Psoas muscle (tissue), 7 donors: ENCODE measurements at regions not wholly inside any gene's neighbourhood (a gene's known extent, or its start where the extent isn't known, plus 50 kb on each side); places are given as distances from the start of the nearest gene placed in this dataset.

ENCODE experiments used
- ATAC-seq, 4 donors: fragments of 200-7000 bp; cut with Tn5 transposase; one replicate each; pipeline ENCODE4 v1.9.1; 2020; ENCODE audit warnings: moderate library complexity in 3 of 4, mild to moderate bottlenecking in 2 of 4
- DNase-seq, 2 donors: peaks; one replicate each; pipeline ENCODE4 v3.0.0-alpha.2; 2020
- H3K27ac ChIP-seq: fragments of 200-600 bp; one replicate; pipeline ENCODE4 v1.8.0; 2022
- H3K27me3 ChIP-seq, 3 donors: fragments of 200-600 bp in 1 of 3; one replicate each; pipeline versions ENCODE4 v1.6.1 to v1.8.0; 2013 to 2022; ENCODE audit warnings: low read length in 2 of 3, mild to moderate bottlenecking in 2 of 3, moderate library complexity in 1 of 3; ENCODE audit not compliant: insufficient read depth in 3 of 3
- H3K36me3 ChIP-seq, 2 donors: fragments of 200-600 bp in 1 of 2; one replicate each; pipeline versions ENCODE4 v1.6.1 to v1.8.0; 2013 to 2022; ENCODE audit warnings: low read depth in 1 of 2, mild to moderate bottlenecking in 1 of 2, moderate library complexity in 1 of 2; ENCODE audit not compliant: insufficient read depth in 1 of 2
- H3K4me1 ChIP-seq: fragments of 200-600 bp; one replicate; pipeline ENCODE4 v1.8.0; 2022
- H3K4me3 ChIP-seq: fragments of 200-600 bp; one replicate; pipeline ENCODE4 v1.8.0; 2022; ENCODE audit warnings: mild to moderate bottlenecking
- H3K9me3 ChIP-seq: fragments of 200-600 bp; one replicate; pipeline ENCODE4 v1.8.0; 2022
- WGBS, 3 donors: extraction: QIAGEN DNeasy Blood & Tissue Kit; methylation state at CpG; one replicate each; pipeline versions ENCODE4 v1.1.6 to v1.1.7; 2013; 5-methylcytosine and 5-hydroxymethylcytosine counted together
- intact Hi-C, 2 donors: fragments of 100-400 bp; cut with DNase I; formaldehyde crosslinking; loops; one replicate each; pipeline versions ENCODE4 v1.11.0 to v1.14.2; 2022
- TF ChIP-seq, protein P1 (sequence below): fragments of 200-600 bp; IDR thresholded peaks from one replicate; pipeline ENCODE4 v1.8.0; 2022; ENCODE audit warnings: antibody characterized with exemption
- donor health status: healthy with polysubstance abuse.
- donor health status: DM: no; HTN: no; CAD: no; lungs with moderate emphysema.
- donor health status: Bipolar disorder and iron deficiency.
- donor health status: healthy.
- donor health status: DM: yes; HTN: yes; CAD: no.
- donor health status: DM: no; HTN: no; CAD: no.
- donor health status: DM: yes; HTN: yes; CAD: no.

DNA sequence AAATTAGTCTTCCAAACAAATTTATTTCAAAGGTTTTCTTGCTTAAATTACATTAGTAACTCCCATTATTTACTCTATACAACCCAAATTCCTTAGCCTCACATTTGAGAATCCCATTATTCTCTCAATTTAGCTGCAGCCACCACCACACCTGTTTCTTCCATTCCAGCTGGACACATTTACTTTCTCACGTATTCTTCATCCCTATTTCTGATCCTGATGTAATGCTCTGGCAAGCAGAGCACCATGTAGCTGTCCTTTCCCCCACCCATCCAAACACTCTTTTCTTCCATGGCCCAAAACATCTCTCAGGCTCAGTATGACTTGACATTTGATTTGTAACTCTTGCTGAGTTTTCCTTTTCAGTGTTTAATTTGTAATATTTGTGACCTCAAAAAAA is 240.2 kb upstream of the CLEC14A start:
- ATAC-seq (peak in 3 of 4 donors; percentile 54 to 75 (median 55)), DNase-seq (no peak)
- Histone ChIP-seq H3K9me3 (no peaks in the 10 kb centered on the region), H3K4me1 (peaks cover 4% of the 10 kb centered on the region), H3K27me3 (no peaks in the 10 kb centered on the region), H3K27ac (peak overlapping the region; percentile 72), H3K36me3 (no peaks in the 10 kb centered on the region), H3K4me3 (no peak overlapping the region)
- intact Hi-C loops, result no loop called here
- TF ChIP-seq, protein P1, sequence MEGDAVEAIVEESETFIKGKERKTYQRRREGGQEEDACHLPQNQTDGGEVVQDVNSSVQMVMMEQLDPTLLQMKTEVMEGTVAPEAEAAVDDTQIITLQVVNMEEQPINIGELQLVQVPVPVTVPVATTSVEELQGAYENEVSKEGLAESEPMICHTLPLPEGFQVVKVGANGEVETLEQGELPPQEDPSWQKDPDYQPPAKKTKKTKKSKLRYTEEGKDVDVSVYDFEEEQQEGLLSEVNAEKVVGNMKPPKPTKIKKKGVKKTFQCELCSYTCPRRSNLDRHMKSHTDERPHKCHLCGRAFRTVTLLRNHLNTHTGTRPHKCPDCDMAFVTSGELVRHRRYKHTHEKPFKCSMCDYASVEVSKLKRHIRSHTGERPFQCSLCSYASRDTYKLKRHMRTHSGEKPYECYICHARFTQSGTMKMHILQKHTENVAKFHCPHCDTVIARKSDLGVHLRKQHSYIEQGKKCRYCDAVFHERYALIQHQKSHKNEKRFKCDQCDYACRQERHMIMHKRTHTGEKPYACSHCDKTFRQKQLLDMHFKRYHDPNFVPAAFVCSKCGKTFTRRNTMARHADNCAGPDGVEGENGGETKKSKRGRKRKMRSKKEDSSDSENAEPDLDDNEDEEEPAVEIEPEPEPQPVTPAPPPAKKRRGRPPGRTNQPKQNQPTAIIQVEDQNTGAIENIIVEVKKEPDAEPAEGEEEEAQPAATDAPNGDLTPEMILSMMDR, result no peak
- WGBS, 3 donors, result 8 to 15% (median 10%) methylated on average over 1 of the region's 1 CpG

- intact Hi-C loops, result no loop called here
- H3K27me3 ChIP-seq, result no peaks in the 10 kb centered on the region
- H3K4me3 ChIP-seq, result no peak overlapping the region
- H3K27ac ChIP-seq, result no peak overlapping the region
- no peaks in the 10 kb centered on the region for H3K4me1 ChIP-seq
- no peaks in the 10 kb centered on the region for H3K36me3 ChIP-seq
- no peak for ATAC-seq
- no peak for DNase-seq
- TF ChIP-seq, protein P1, result no peak
- H3K9me3 ChIP-seq, result peaks cover 3% of the 10 kb centered on the region
Measured at GRCh38 chr14:38490273-38490672, 234.4 kb upstream of the CLEC14A start.

DNA sequence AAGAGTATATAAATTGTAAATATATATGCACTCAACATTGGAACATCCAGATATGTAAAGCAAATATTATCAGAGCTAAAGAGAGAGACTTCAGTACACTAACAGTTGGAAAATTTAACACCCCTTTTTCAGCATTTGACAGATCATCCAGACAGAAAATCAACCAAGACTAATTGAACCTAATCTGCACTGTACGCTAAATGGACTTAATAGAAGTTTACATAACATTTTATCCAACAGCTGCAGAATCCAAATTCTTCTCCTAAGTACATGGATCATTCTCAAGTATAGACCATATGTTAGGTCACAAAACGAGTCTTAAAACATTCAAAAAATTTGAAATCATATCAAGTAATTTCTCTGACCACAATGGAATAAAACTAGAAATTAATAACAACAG is 229.1 kb upstream of the CLEC14A start:
- ATAC-seq (no peak), DNase-seq (no peak)
- intact Hi-C loops, result no loop called here
- H3K4me3 ChIP-seq, result no peak overlapping the region
- peaks cover 1% of the 10 kb centered on the region for H3K9me3 ChIP-seq
- H3K27me3 ChIP-seq, result peaks cover 0 to 2% (median 0%) of the 10 kb centered on the region in 3 donors
- TF ChIP-seq, protein P1, result no peak
- WGBS, 3 donors, result 36 to 43% (median 42%) methylated on average over 2 of the region's 2 CpGs
- H3K27ac ChIP-seq, result no peak overlapping the region
- H3K4me1 ChIP-seq, result no peaks in the 10 kb centered on the region
- no peaks in the 10 kb centered on the region for H3K36me3 ChIP-seq

- Histone ChIP-seq H3K9me3 (no peaks in the 10 kb centered on the region), H3K4me3 (no peak overlapping the region), H3K4me1 (no peaks in the 10 kb centered on the region), H3K27me3 (peaks cover 0 to 2% (median 0%) of the 10 kb centered on the region in 3 donors), H3K27ac (no peak overlapping the region), H3K36me3 (no peaks in the 10 kb centered on the region)
- TF ChIP-seq, protein P1, result no peak
- DNase-seq, result peak in 1 of 2 donors; percentile 20
- intact Hi-C loops, result no loop called here
- WGBS, 3 donors, result 44 to 53% (median 49%) methylated on average over 2 of the region's 2 CpGs
- no peak for ATAC-seq
Measured at GRCh38 chr14:38481952-38482678, 226.2 kb upstream of the CLEC14A start.

- H3K27ac ChIP-seq, result no peak overlapping the region
- no peak for ATAC-seq
- WGBS, 3 donors, result 64 to 82% (median 70%) methylated on average over 2 of the region's 2 CpGs
Measured at GRCh38 chr14:38469156-38469555, 213.3 kb upstream of the CLEC14A start.

More at GRCh38 chr14:38469156-38469555, 213.3 kb upstream of the CLEC14A start:
- intact Hi-C loops, result no loop called here
- Histone ChIP-seq H3K4me3 (no peak overlapping the region), H3K27me3 (no peaks in the 10 kb centered on the region), H3K36me3 (no peaks in the 10 kb centered on the region), H3K9me3 (no peaks in the 10 kb centered on the region), H3K4me1 (no peaks in the 10 kb centered on the region)
- DNase-seq, result no peak
- TF ChIP-seq, protein P1, result no peak
